Lower leg skin (tissue), 3 donors: ENCODE measurements at regions not wholly inside any gene's neighbourhood (a gene's known extent, or its start where the extent isn't known, plus 50 kb on each side); places are given as distances from the start of the nearest gene placed in this dataset.

Experiments used
- CTCF ChIP-seq, 3 donors: fragments of 450-650 bp; IDR thresholded peaks; one replicate each; pipeline ENCODE4 v1.5.1; 2016; ENCODE audit warnings: antibody characterized with exemption in 3 of 3, mild to moderate bottlenecking in 3 of 3, moderate library complexity in 2 of 3
- POLR2A ChIP-seq, 2 donors: fragments of 450-650 bp; IDR thresholded peaks; one replicate each; pipeline ENCODE4 v1.6.1; 2016 to 2017; ENCODE audit warnings: antibody characterized with exemption in 2 of 2, mild to moderate bottlenecking in 1 of 2, moderate library complexity in 1 of 2

GRCh38 chr4:130859991-130860390 is 1764.0 kb downstream of the C4orf33 start:
- TF ChIP-seq CTCF (IDR thresholded peaks at IDR 0.05) (no peak), POLR2A (IDR thresholded peaks at IDR 0.05) (no peak)
